ENCODE measurements at regions not wholly inside any gene's neighbourhood (a gene's known extent, or its start where the extent isn't known, plus 50 kb on each side); places are given as distances from the start of the nearest gene placed in this dataset.
A peak's percentile ranks its signal among the peaks of the same experiment; 100 is the strongest.
"Not testable (repeated sequence)": the region's sequence is repeated elsewhere in the genome, so short reads cannot be mapped to it uniquely, and the experiment has no call there.

DNA sequence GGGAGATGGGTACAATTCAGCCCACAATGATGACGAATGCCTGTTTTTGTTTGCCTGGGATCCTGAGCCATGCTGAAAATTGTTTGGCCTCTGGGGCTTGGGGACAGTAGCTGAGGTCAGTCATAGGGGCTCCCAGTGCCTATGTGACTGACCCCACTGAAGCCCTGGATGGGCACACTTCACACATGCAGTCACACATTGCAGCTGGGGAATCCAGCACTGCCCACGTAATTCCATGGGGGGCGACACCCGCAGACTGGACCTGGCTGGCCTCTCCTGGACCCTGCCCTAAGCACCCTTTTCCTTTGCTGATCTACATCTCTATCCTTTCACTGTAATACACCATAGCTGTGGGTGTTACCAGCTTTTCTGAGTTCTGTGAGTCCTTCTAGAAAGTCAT, 295.2 kb upstream of the HS6ST1 start:
- DNase-seq (ENCODE audit: low read depth) = no peak

DNA sequence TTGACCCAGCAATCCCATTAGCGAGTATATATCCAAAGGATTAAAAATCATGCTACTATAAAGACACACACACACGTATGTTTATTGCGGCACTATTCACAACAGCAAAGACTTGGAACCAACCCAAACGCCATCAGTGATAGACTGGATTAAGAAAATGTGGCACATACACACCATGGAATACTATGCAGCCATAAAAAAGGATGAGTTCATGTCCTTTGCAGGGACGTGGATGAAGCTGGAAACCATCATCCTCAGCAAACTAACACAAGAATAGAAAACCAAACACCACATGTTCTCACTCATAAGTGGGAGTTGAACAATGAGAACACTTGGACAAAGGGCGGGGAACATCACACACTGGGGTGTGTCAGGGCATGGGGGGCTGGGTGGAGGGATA, 296.2 kb upstream of the HS6ST1 start:
- not testable (repeated sequence) for DNase-seq (ENCODE audit: low read depth)

DNA sequence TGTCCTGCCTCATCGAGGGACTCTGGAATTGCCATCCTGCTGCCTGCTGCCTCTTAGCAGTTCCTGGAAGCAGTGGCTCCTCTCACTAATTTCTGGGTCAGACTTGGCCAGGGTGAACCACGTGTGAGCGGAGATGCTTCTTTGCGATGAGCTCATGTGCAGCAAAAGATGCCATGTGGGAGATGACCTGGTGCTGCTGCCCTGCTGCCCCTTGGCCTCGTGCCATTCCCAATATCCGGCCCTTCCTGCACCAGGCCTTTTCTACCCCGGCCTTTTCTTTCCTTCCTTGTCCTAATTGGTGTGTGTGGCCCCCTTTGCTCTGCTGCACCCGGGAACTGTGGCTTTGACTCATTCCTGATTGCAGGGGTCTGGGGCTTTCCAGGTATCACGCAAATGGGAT, 296.9 kb upstream of the HS6ST1 start:
- DNase-seq (ENCODE audit: low read depth) = no peak

DNA sequence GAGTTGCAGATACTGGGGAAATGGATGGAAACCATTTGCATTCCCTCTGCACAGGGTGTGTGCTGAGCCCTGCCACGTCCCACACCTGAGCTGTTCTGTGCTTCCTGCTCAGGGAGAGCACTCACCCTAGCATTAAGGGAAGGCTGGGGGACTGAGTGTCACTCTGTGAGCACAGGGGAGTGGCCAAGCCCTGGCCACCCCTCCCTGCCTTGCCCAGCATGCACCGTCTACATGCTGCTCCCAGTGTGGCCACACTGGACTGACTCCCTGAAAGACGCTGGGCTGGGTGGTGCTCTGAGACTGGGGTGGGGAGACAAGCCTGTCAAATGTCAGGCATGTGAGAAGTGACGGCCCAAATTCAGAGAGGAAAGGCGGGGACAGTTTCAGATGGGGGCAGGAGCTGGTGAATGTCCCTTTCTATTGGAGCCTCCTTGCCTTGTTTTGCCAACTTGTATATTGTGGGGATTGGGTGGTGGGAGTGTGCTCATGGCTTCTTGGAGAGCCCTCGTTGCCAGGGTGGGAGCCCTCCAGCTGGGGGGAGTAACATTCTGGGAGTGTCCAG, 298.4 kb upstream of the HS6ST1 start:
- no peak for DNase-seq (ENCODE audit: low read depth)

DNA sequence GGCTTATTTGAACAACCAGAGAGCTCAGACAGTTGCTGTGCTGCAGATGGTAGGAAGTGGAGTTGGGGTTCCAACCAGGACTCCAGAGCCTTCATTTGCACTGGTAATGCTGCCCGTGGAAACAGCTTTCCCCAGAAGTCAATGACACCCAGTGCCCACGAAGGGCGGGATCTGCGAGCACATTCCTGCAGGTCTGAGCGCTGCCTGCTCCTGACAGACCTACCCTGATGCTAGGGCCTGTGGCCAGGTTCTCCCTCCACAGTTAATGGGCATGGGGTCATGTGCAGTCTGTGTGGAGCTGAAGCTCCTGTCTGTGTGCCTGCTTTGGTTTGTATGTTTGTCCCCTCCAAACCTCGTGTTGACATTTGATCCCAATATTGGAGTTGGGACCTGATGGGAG, 299.0 kb upstream of the HS6ST1 start:
- no peak for DNase-seq (ENCODE audit: low read depth)

DNA sequence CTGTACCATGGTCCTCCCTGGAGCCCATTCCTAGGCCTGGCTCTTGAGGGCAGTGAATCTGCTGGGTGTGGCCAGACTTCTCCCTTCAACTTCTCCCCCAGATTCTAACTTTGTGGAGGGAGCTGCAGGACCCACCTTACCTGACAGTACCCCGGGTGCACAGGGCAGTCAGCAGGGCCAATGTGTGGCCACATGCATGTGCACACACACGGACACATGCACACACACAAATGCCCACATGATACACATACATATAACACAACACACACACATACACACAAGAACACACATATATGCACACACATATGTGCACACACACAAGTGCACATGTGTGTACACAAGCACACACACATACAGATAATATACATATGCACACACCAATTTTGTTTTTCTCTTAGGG, 300.0 kb upstream of the HS6ST1 start:
- DNase-seq (ENCODE audit: low read depth) = no peak

DNA sequence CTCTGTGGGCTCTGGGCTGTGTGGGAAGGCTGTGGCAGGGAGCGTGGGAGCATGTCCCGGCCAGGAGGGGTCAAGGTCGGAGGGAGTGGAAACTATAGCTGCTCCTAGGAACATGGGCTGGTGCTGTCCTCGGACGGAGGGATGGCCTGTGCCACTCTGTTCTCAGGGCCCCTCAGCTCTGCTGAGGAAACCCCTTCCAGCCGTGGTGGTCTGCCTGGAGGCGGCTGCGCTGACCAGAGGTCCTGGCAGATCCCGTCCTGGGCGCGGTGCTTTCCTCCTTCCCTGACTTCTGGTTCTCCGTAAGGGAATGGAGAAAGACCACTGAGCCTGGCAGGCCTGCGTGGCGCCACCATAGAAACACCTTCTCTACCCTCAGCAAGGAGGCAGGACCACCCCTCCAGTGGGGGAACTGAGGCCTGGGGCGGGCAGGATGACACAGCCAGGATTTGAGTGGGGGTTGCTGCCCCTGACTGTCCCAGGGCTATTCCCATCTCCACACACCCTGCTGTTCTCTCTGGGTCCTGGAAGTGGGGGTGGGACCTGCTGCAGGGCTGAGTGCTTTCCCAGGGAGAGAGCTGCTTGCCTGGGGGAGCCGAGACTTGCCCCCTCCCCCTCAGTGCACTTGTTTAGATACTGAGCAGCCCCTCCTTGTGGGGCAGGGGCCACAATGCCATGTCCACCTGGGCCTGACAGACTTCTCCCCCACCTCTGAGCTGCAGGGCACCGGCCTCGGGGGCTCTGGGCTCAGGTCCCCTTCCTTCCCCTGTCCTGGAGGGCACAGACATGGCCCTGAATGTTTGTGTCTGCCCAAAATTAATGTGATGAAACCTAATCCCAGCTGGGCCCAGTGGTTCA, 301.0 kb upstream of the HS6ST1 start:
- DNase-seq (ENCODE audit: low read depth) = no peak

DNA sequence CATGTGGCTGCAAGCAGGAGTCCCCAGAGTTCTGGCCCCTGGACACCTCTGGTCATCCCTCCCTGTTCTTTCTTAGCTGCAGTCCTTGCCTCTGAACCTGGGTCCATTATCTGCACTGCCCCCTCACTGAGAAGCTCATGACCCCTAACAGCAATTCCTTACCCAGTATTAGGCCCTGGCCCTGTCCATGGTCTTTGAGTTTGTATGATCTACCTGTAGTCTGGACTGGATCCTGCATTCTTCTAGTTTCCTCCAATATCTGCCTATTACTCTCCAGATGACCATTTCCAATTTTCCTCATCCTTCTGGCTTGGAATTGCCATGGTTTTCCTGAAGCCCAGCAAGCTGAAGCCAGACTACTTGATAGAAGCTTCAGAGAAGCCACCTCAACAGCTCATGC, 302.4 kb upstream of the HS6ST1 start:
- DNase-seq (ENCODE audit: low read depth) = no peak

DNA sequence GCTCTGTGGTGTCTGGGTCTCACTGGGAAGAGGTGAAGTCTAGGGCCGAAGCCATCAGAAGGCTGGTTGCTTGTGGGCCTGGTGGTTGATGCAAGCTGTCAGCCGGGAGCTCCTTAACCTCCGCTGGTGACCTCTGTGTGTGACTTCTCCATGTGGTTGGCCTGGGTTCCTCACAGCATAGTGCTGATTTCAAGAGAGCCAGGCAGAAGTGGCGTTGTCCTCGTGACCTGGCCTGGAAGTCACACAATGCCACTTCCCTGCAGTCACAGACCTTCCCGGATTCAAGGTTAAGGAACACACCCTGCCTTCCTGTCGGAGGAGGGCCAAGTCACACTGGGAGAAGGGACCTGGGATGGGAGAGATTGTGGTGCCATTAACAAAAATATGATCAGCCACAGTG, 303.7 kb upstream of the HS6ST1 start:
- no peak for DNase-seq (ENCODE audit: low read depth)

DNA sequence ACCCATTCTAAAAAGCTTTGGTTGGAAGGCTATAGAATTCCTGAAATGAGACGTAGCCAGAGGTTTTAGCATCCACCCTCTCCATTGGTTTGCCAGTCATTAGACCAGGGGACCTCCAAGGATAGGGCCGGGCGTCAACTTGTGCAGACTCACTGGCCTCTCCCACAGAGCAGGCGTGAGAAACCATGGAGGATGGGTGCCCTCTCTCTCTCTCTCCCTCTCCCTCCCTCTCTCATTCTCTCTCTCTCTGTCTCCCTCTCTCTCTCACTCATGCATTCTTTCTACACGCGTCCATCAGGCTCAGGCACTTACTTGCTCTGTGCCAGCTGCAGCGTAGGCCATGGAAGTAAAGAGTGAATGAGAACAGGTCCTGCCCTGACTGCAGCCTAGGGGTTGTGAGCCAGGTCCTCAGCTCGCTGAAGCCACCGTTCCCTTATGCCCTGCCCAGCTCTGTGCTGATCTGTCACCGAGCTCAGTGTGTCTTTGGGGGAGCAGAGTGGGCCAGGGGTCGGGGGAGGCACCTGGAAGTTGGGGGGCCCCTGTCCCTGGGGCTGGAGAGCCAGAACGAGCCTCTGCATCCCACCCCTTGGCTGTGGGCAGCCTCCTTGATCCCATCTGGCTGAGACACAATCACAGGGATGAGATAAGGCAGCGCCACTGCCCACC, 304.4 kb upstream of the HS6ST1 start:
- DNase-seq (ENCODE audit: low read depth) = no peak

DNA sequence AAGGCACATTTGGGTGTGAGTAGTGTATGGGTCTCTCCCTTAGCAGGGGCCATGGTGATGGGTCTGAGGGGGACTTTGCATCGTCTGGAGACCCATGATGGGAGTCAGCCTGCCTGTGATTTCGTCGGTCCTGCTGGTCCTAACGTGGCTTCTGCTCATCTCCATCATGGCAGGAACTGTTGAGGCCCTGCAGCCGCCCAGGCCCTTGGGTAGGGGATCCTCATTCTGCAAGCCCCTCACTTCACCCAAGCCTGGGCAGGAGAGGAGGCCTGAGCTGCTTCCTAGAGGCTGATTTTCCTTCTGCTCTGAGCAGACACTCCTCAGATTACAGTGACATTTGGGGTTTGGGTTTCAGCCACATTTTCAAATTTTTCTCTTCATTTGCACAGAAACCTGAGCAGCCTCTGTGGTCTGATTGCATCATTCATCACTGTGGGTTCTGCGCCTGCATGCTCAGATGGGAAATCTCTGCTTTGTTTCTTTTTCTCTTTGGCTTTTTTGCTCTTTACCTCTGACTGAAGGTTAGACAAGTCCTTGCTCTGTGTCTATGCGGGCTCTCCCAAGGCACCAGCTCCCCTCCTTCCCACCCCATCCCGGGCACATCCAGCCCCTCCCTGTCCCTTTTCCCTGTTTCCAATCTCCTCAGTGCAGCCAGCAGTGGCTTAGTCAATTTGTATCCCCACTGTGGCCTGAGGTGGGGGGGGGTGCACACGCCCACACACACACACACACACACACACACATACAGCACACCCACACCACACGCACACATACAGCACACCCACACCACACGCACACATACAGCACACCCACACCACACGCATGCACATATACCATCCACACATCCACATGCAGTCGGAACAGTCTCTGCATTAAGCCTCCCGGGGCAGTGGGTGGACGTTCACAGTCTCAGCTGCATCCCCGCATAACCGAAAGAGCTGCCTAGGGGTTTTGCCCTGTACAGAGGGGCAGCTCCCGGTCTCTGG, 305.4 kb upstream of the HS6ST1 start:
- DNase-seq (ENCODE audit: low read depth) = peak; percentile 41

DNA sequence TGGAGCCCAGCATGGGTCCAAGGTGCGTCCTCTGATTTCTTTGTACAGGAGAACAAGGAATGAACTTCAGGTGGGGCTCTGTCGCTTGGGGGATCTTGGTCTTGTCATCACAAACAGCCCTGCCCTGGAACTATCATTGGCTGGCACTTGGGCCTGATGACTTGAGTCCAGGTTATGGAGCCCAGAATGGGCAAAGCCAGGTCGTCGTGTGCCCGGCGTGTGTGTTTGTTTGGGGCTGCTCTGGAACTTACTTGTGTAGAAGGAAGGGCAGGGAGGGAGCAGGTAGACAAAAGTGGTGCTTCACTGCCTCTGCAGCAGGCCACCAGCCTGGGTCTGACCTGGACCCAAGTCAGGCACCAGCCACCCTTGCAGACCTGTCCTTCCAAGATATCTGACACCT, 306.3 kb upstream of the HS6ST1 start:
- no peak for DNase-seq (ENCODE audit: low read depth)

DNA sequence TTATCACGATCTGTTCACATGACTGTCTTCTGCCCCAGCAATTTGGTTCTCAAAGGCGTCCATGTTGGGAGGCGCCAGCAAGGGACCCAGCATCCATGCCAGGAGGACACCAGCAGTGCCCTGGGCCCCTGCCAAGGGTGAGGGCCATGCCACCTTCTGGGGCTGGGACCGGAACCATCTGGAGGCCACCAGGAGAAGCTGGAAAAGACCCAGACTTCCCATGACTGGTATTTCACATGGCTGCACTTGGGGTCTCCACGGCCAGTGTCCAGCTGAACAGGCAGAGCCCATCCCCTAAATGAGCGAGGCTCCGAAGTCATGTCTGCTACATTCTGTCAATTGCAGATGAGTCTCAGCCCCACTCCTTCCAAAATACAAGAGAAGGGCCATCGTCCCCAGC, 306.8 kb upstream of the HS6ST1 start:
- no peak for DNase-seq (ENCODE audit: low read depth)

DNA sequence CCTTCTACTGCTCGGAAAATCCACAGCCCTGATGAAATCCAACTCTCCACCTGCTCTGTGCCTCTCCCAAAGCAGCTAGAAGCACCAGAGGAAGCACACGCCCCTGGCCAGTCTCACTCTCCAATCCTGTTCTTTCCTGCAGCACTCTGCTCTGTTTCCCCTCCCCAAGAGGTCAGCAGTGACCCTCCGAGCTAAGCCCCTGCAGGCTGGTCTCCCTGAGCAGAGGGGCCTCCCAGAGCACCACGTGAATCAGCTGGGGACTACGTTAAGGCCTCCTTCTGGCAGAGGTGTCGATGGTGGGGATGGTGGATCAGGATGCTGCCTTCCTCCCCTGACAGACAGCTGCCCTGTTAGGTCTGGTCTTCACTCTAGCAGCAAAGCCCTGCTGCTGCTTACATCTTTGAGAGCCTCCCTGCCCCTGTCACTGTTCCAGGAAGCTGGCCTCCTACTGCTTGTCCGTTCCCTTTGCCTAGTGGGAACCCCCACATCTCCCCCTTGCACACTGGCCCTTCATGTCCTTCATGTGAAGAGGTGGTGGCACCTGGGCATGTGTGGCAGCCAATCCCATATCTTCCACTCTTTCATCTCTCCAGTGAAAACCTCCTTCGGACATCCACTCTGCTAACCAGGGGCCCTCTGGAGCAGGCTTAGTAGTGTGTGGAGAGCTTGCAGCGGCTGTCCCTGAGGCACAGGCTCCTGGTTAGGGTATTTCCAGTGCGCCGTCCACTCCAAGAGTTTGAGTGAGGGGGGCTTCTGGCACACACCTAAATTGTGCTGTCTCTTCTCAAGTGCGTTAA, 307.5 kb upstream of the HS6ST1 start:
- DNase-seq (ENCODE audit: low read depth) = no peak

DNA sequence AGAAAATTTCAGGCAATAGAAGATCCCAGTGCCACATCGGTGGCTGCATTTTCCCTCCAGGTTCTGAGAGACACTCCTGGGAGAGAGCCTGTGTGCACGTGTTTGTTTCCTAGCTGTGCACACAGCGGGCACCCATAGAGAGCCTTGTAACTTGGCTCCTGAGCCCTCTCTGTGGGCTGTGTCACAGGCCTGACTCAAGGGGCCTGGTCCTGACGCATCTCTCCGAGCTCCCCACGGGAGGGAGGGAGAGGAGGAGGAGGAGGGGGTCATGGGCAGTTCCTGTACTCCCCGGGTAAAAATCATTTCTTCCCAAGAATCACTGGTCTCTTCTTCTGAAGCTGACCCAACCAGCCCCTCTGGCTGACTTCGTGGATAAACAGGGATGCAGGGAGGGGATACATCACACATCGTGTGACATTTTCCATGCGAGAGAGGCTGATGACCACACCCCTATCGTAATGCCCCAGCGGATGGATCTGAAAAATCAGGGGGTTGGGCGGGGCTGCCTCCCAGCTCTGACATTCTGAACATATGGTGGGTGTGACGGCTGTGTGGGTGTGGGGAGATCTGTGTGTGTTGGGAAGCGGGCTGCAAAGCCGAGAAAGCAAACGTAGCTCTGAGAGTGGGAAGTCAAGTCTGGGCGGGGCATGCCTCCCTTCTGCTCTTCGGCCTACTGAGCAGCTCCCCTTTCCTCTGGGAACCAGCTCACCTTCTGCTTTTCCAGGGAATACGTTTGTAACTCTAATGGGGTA, 308.3 kb upstream of the HS6ST1 start:
- DNase-seq (ENCODE audit: low read depth) = no peak

DNA sequence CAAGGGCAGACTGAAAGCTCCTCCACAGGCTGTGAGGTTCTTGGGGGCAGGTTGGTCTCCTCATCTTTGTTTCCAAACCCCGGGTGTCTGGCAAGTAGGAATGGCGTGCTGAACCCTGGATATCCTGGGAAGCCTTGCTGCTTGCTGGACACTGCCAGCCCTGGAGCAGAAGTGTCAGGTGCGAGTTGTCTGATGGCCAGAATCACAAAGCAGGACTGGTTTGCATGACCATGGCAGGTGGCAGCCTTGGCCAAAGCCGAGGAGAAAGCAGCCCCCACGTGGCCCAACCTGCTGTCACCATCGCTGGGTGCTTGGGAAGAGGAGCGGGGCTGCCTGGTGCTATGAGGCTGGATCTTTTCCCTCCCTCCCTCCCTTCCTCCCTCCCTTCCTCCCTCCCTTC, 309.5 kb upstream of the HS6ST1 start:
- no peak for DNase-seq (ENCODE audit: low read depth)

DNA sequence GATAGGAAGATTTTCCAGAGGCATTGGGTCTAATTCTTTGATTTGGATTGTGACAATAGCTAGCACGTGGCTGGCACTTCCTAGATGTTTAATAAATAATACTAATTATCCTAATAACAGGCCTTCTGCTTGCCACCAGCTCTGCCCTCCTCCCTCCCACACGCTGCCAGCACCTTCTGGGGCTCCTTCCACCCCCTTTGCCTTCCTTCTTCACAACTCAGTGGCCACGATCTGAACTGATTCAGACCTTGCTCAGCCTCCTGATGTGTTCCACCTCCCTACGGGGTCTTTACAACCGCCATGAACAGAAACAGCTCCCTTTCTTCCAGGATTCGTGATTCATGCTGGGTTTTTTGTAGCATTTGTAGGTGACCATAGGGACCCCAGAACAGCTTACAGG, 310.3 kb upstream of the HS6ST1 start:
- DNase-seq (ENCODE audit: low read depth) = no peak

DNA sequence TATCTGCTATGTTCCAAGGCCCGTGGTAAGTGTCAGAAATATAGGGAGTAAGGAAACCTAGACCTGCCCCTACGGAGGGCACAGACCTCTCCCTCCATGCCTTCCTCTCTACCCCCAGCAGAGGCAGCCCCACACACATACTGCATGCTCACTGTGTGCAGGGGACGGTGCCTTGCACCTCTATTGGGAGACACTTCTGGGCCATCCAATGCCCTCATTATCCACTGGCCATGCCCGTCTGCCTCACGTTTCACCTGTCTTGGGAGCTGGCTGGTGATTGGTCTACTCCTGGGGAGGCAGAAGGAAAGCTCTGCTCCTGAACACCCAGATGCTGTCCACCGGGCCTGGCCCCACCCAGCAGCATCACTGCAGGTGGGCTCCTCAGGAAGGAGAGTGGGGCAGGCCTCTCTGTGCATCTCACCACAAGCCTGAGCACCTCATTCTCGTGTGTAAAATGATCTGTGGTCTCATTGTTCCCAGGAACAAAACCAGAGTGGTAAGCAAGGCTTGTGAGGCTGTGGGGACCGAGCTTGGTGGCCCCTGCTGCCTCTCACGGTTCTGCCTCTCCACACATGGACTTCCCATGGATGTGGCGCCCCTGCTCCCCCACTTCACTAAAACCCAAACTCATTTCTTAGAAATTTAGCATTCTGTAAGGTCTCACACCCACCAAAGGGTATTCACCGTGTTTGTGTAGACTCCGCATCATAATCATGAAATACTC, 312.5 kb upstream of the HS6ST1 start:
- DNase-seq (ENCODE audit: low read depth) = no peak

DNA sequence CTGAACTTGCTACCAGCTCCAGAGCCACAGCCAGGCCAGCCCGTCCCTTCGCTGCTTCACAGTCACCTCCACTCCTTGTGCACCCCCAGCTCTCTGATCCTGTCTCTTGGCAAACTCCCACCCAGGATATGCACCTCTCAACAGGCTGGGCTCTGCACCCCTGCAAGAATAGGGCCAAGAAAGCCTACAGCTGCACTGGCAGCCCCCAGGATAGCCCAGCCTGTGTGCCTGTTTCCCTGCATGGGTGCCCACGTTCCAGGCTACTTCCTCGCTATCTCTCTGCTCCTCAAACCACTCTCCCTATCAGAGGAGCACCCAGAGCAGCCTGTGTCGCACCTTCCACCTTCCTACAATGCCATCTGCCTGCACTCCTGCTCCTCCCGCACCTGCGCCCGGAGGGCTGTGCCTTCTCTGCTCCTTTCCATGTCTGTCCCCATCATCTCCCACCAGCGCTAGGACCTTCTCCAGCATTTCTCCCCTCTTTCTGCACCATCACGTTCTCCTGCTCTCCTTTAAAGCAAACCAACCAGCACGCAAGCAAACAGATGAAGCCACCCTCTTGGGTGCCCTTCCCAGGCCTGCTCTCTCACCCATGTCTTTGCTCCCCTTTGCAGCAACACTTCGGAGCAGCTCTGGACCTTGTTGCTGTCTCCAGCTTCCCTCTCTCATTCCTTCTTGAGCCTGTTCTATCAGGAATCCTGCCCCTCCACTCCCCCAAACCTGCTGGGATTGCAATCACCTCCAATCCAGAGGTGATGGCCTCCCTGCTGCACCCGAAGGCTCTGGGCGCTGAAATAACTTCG, 313.2 kb upstream of the HS6ST1 start:
- DNase-seq (ENCODE audit: low read depth) = no peak

All from forelimb muscle (tissue), 1 donor.